22Rv1 (cell line): ENCODE measurements at regions not wholly inside any gene's neighbourhood (a gene's known extent, or its start where the extent isn't known, plus 50 kb on each side); places are given as distances from the start of the nearest gene placed in this dataset.
"Not testable (repeated sequence)": the region's sequence is repeated elsewhere in the genome, so short reads cannot be mapped to it uniquely, and the experiment has no call there.

Source experiments
- H3K27ac ChIP-seq: fragments of 450-650 bp; 2 replicates; pipeline ENCODE4 v1.5.1; 2017
- CTCF ChIP-seq: fragments of 450-650 bp; IDR thresholded peaks from 2 replicates; pipeline ENCODE4 v1.5.1; 2017; ENCODE audit warnings: mild to moderate bottlenecking
- ZFX ChIP-seq: fragments of 450-650 bp; IDR thresholded peaks from 2 replicates; pipeline ENCODE4 v1.6.1; 2017; ENCODE audit warnings: antibody characterized with exemption, borderline replicate concordance

GRCh38 chr5:34410411-34411139 lies 245.6 kb upstream of the RAI14 start:
- no peak overlapping the region for H3K27ac ChIP-seq

GRCh38 chr5:34411470-34412346 lies 244.4 kb upstream of the RAI14 start:
- no peak overlapping the region for H3K27ac ChIP-seq
- TF ChIP-seq CTCF (no peak), ZFX (no peak)

More at GRCh38 chr5:34410411-34411139, 245.6 kb upstream of the RAI14 start:
- TF ChIP-seq ZFX (no peak), CTCF (no peak)

GRCh38 chr5:34412736-34413135 lies 243.4 kb upstream of the RAI14 start:
- TF ChIP-seq CTCF (no peak), ZFX (no peak)
- no peak overlapping the region for H3K27ac ChIP-seq

- no peak for TF ChIP-seq ZFX
- no peak for TF ChIP-seq CTCF
- no peak overlapping the region for H3K27ac ChIP-seq
Measured at GRCh38 chr5:34415559-34416198, 240.4 kb upstream of the RAI14 start.

- no peak for TF ChIP-seq CTCF
- no peak for TF ChIP-seq ZFX
- H3K27ac ChIP-seq, result no peak overlapping the region
Measured at GRCh38 chr5:34416501-34417008, 239.6 kb upstream of the RAI14 start.

- not testable (repeated sequence) for H3K27ac ChIP-seq
Measured at GRCh38 chr5:34420191-34420590, 235.9 kb upstream of the RAI14 start.

- H3K27ac ChIP-seq, result no peak overlapping the region
- no peak for TF ChIP-seq CTCF
Measured at GRCh38 chr5:34436761-34437501, 219.2 kb upstream of the RAI14 start.
